ENCODE measurements at regions not wholly inside any gene's neighbourhood (a gene's known extent, or its start where the extent isn't known, plus 50 kb on each side); places are given as distances from the start of the nearest gene placed in this dataset.

DNA sequence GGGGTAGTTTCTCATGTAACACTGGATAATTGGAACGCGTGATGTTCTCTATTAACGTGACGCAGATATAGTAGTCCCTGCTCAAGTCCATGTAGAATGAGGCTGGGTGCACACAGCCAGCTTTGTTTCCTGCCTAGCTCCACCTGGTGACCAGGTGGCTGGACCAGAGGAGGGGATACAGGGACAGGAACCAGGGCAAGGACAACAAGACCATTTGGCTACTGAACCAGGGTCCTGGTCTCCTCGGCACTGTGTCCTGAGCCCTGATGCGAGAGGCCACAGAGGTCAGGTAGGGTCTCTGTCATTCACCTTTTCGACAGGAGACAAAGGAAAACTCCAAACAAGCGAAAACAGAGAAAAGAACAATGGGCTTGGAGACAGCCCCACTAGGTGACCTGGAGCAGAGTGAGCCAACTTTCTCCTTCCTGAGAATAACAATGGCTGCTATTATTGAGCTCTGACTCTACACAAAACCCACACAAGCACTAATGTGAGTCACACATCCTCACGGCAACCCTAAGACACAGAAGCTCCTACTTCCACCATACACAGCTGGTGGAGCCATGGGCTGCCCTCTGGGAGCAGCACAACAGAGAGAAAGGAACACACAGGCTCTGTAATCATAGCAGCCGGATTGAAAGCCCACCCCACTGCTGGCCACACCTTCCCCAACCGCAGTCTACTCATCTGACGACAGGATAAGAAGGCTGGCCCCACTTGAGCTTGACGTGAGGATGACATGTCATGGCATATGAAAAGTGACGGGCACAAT lies 67.3 kb upstream of the TEX51 start:
- DNase-seq = no peak

DNA sequence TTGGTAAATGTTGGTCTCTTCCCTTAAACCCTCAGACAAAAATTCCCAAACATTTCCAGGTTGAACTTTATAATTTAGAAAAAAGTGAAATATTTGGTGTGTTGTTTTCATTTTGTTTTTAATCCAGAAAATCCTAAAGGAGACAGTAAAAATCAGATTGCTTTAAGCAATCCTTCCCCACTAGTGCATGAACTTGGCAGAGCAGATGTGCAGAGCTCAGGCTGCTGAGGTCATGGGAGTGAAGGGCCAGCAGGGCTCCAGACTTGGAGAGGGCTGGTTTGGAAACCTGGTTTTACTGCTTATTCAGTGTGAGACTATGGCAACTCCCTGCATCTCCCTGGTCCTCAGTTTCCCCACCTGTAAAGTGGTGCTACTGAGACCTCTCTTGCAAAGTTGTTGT lies 66.7 kb upstream of the TEX51 start:
- no peak for DNase-seq

DNA sequence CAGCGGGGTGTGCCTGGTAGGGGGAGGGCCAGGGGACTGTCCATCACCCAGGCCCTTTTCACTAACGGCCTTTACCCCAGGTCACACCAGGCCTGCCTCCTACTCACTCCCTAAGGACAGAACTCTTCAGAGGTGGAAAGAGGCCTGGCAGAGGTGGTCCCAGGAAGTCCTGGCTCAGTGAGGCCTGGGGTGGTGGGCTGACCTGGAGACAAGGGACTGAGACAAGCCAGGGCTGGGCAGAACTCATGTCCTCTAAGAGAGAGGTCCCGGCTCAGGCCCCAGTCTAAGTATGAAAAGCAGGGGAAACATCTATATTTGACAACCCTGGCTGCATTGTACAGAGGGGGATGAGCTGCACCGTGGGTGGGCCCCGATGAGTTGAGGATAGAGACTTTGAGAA lies 65.9 kb upstream of the TEX51 start:
- DNase-seq = no peak

DNA sequence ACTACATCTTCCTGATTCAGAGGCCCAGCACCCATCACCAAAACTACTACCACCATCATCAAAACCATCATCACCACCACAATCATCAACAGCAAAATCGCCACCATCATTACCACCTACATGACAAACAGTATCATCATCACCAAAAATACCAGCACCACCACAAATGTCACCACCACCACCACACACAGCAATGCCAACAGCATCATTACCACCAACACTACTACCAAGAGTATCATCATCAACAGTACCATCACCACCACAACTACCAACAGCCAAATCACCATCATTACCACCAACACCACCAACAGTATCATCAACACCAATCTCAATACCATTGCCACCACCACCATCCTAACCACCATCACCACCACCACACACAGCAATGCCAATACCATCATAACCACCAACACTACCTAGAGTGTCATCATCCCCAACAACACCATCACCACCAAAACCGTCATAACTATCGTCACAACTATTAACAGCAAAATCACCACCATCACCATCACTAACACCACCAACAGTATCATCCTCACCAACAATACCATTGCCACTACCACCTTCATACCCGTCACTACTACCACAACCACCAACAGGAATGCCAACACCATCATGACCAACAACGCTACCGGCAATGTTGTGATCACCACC lies 64.6 kb upstream of the TEX51 start:
- DNase-seq = no peak

DNA sequence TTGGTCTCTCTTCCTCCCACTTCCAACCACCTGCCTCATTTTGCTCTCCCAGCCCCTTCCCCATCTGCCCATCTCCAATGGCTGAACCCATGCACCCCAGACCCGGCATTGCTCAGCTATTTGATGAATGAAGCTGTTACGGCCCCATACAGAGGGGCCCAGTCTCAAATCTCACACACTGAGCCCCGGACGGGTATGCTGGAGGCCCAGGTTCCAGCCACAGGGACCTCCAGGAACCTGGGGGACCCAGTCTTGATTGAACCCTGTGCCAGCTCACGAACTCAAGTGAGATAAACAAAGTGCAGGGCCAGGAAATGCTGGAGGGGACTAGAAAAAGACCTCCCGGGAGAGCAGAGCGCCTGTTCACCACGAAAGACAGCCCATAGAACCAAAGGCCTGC lies 63.4 kb upstream of the TEX51 start:
- DNase-seq = no peak

DNA sequence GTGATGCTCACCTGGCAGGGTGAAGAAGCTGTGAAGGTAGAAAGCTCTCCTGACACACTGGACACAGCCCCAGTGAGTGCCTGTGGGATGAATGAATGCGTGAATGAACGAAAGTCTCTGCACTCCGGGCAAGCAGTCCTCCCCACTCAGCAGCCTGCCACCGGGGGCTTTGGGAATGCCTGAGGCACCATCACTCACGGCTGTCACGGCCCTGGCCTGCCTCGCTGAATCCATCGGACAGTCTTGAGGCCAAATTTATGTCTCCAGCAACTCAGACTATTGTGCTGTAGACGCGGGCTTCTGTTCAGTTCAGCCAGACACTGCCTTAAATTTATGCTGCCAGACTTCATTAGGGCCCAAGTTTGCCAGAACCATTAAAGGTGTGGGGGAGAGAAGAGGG lies 62.9 kb upstream of the TEX51 start:
- DNase-seq = no peak

DNA sequence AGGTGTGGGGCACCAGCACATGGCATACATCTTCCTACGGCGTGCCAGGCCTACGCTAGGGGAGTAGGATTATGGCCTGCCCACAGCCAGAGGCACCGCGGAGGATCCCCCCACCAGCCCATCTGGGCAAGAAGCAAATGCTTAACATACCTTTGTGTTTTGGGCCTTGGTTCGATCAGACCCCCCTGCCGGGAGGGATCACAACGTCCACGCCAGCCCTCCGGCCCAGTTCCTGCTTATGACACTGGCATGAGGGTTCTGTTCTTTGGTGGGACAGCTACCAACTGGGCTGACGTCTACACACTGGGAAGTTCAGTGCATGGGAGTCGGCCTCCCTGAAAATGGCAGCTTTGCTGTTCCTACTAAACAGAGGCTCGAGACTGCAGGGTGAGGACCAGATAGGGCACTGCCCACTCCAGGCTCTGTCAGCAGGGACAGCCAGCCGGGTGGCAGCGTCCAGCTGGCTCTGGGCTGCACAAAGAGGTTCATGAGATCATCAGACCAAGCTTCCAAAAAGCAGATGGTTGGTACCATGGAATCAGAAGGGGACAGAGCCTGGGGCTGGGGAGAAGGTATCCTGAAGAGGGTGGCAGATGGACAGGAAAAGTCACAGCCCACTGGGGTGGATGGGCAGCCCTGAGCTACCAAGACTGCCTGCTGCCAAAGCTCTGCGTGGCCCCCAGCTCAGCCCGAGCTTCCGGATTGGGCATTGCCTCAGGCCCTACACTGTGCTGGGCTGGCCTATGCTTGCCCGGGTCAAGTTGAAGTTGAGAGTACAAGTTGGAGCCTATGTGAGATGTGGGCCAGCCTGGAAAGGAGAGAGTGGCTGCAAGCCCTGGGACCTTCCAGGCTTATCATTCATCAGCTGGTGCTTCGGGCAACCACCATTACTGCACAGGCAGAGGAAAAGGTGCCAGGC lies 61.7 kb upstream of the TEX51 start:
- no peak for DNase-seq

DNA sequence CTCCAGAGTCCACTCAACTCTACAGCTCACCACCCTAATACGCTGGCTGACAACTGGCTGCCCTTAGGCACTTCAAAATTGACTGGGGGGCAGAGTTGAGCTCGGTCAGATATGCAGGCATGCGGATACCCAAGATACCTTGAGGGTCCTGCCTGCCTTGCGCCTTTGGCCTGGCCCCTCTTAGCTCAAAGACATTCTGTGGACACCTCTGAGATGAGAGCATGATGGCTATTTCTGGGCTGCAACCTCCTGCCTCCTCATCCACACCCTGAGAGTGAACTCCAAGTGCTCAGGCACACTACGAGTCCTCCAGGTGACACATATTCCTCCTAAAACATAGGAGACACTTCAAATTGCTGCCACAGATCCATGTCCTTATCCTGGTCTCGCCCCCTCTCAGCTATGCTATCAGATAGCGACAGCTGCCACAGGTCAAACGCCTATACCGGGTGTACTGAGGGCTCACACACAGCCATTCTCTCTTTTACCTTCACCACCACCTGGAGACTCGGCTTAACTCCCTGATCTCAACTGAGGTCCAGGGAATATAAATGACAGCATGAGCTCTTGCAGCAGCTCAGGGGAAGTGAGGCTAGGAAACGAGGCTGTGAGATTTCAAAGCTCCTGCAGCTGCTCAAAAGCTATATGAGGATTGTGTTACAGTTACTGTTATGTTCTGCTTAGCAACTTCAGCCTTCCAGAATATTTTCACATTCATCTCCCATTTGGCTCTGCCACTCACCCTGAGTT lies 60.5 kb upstream of the TEX51 start:
- no peak for DNase-seq

DNA sequence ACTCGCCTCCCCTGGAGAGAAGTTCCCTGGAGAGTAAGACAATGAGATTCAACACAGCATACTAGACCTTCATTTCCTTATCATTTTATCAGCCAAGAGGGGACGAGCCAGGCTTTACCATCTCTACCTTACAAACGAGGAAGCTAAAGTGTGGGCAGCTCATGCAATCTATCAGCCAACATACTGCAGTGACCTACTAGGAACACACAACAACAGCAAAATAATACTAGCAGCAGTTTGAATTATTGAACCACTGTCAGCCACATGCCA lies 60.0 kb upstream of the TEX51 start:
- no peak for DNase-seq

DNA sequence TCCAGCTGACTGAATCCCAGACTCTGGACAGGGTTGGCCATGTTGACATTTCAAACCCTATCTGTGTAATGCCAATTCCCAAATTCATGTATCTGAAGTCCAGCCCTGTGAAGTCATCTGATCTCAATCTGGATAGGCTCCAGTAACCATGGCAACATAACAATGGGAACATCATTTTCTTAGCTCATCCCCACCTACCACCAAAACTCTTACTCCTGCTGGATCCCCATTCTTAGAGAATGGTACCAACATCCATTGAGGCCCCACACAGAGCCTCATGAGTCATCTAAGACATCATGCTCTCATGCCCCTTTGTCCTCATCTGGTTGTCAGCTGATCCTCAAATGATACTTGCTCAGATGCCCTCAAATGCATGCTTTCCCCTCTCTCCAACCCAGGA lies 58.9 kb upstream of the TEX51 start:
- DNase-seq = no peak

DNA sequence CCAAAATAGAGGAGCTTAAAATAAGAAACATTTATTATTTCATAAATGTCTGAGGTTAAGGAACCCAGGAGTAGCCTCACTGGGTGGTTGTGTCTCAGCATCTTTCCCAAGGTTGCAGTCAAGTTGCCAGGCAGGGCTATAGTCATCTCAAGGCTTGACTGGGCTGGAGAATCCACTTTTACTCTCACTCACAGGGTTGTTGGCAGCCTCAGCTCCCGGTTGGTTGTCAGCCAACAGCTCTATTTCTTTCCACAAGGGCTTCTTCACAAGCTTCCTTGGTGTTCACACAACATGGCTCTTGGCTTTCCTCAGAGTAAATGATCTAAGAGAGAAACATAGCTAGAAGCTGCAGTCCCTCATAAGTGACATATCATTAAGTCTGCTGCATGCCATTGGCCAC lies 55.6 kb upstream of the TEX51 start:
- DNase-seq = no peak

DNA sequence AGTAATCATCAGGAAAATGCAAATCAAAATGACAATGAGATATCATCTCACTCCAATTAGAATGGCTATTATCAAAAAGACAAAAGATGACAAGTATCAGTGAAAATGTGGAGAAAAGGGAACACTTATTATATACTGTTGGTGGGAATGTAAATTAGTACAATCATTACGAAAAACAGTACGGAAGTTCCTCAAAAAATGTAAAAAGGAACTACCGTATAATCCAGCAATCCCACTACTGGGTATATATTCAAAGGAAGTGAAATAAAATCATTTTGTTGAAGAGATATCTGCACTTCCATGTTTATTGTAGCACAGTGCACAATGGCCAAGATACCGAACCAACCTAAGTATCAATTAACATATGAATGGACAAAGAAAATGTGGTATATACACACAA lies 52.4 kb upstream of the TEX51 start:
- DNase-seq = no peak

All from hematopoietic multipotent progenitor cell treated with erythropoietin and hydrocortisone succinate and interleukin-3 and kit ligand, for 8 days (in vitro differentiated cells).